ENCODE measurements at regions not wholly inside any gene's neighbourhood (a gene's known extent, or its start where the extent isn't known, plus 50 kb on each side); places are given as distances from the start of the nearest gene placed in this dataset.

DNA sequence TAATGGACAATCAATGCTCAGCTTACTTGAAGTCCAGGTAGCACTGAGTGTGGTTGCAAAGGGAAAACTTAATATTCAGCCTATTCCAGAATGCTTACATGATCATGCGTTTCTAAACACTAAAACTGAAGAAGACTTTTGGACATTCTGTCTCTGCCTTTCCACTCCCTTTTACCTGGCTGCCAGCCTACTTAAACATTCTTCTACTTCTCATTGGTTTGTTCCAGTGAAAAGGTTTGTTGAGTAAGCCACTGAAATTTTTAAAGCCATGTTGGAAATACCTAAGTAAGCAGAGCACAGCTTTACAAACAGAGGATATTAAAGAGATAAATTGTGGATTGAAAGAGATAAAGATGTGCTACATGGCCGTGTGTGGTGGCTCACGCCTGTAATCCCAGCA is 1280.8 kb upstream of the AUTS2 start (continued):
- TF ChIP-seq SIRT6 (IDR thresholded peaks at IDR 0.05; ENCODE audit: low read length), result no peak

DNA sequence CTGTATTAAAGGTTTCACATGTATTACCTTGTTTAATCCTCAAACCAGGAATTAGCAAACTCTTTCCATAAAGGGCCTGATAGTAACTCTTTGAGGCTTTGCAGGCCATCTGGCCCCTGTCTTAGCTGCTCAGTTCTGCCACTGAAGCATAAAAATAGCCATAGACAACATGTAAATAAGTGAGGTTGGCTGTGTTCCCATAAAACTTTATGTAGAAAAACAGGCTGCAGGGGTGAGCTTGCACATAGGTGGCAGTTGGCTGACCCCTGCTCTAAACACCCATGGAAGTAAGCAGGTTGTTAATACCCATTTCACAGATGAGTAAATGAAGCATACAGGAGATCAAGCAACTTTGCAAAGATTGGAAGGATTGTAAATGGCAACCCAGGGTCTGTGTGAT is 1279.2 kb upstream of the AUTS2 start:
- H4K20me1 ChIP-seq (replicated peaks in 1 of 2; ENCODE audit: control insufficient read depth in 1 of 2, insufficient read depth in 2 of 2, low read length in 2 of 2), result no peaks in the 10 kb centered on the region
- H3K4me1 ChIP-seq (replicated peaks in 1 of 4; ENCODE audit: control insufficient read depth in 3 of 4, insufficient read depth in 4 of 4, low read length in 3 of 4), result peaks cover 0 to 2% (median 0%) of the 10 kb centered on the region in 4 experiments; a peak in 1 of 7 replicates
- no peak overlapping the region for H4K5ac ChIP-seq (ENCODE audit: insufficient read length, low read depth, low read length)
- no peak for DNase-seq (ENCODE audit: low read depth in 1 of 2, low spot score in 2 of 2)
- H2BK15ac ChIP-seq (ENCODE audit: low read length), result no peak overlapping the region
- no peak overlapping the region for H3K4ac ChIP-seq (replicated peaks; ENCODE audit: insufficient read length, low read depth, low read length)
- no peak overlapping the region for H2BK5ac ChIP-seq (ENCODE audit: low read depth, low read length)
- POLR2A ChIA-PET (ENCODE audit: partially characterized antibody), result no interaction called here
- no peak overlapping the region for H3K23ac ChIP-seq (ENCODE audit: insufficient read length)
- no peak overlapping the region for H2BK12ac ChIP-seq (ENCODE audit: low read depth, low read length)
- H3K4me3 ChIP-seq (ENCODE audit: extremely low read depth in 1 of 4, insufficient read depth in 2 of 4, low read depth in 3 of 4, low read length in 4 of 4), result no peak overlapping the region
- H3K27ac ChIP-seq (ENCODE audit: low read depth, low read length), result no peak overlapping the region
- no peak overlapping the region for H3K9ac ChIP-seq (replicated peaks in 1 of 4; ENCODE audit: extremely low read depth in 1 of 4, low read depth in 3 of 4, low read length in 3 of 4)
- no peaks in the 10 kb centered on the region for H3K23me2 ChIP-seq (ENCODE audit: low read depth, low read length)
- H2AFZ ChIP-seq (ENCODE audit: low read length), result no peak overlapping the region
- no peaks in the 10 kb centered on the region for H3K79me1 ChIP-seq (ENCODE audit: low read depth, low read length)
- H2BK20ac ChIP-seq (ENCODE audit: low read length), result no peak overlapping the region
- CTCF ChIA-PET (ENCODE audit: partially characterized antibody), result no interaction called here
- H3K18ac ChIP-seq (ENCODE audit: extremely low read depth, low read length), result no peak overlapping the region
- H2BK120ac ChIP-seq (replicated peaks; ENCODE audit: low read depth, low read length), result no peak overlapping the region
- no peaks in the 10 kb centered on the region for H3K36me3 ChIP-seq (ENCODE audit: control insufficient read depth in 2 of 4, insufficient read depth in 4 of 4, low read length in 3 of 4)
- no peaks in the 10 kb centered on the region for H3K27me3 ChIP-seq (replicated peaks in 1 of 4; ENCODE audit: control insufficient read depth in 3 of 4, extremely low read depth in 1 of 4, insufficient read depth in 3 of 4, low read length in 3 of 4)
- no peak overlapping the region for H3K14ac ChIP-seq (ENCODE audit: insufficient read length)
- no peak overlapping the region for H4K8ac ChIP-seq (ENCODE audit: extremely low read depth, insufficient read depth, low read length)
- no peak overlapping the region for H3K56ac ChIP-seq (replicated peaks; ENCODE audit: insufficient read length, low read depth, low read length)
- no peak for FAIRE-seq
- peaks cover 3 to 8% of the 10 kb centered on the region in 2 experiments; a peak in 2 of 4 replicates for H3K9me3 ChIP-seq (ENCODE audit: insufficient read depth in 2 of 2, low read depth in 1 of 2, low read length in 1 of 2)
- no peak overlapping the region for H4K91ac ChIP-seq (replicated peaks; ENCODE audit: insufficient read length, low read length)
- H3K4me2 ChIP-seq (ENCODE audit: insufficient read depth in 1 of 2, low read depth in 2 of 2, low read length in 2 of 2), result no peak overlapping the region
- H3K79me2 ChIP-seq (ENCODE audit: control insufficient read depth in 1 of 2, insufficient read depth in 2 of 2, low read length in 2 of 2), result no peaks in the 10 kb centered on the region
- H2AK5ac ChIP-seq (ENCODE audit: low read depth, low read length), result no peak overlapping the region
- TF ChIP-seq SP4 (IDR thresholded peaks at IDR 0.05; ENCODE audit: low read length) (no peak), SIN3A (conservative IDR thresholded peaks at IDR 0.05 in 1 of 2, IDR thresholded peaks at IDR 0.05 in 1 of 2; ENCODE audit: low read depth in 1 of 2, low read length in 2 of 2) (no peak), ATF3 (IDR thresholded peaks at IDR 0.05; ENCODE audit: insufficient read depth, low read depth, low read length) (no peak), GTF2F1 (IDR thresholded peaks at IDR 0.05; ENCODE audit: borderline replicate concordance, low read depth, low read length) (no peak), KDM5A (IDR thresholded peaks at IDR 0.05; ENCODE audit: low read length) (no peak), EP300 (IDR thresholded peaks at IDR 0.05; ENCODE audit: borderline replicate concordance in 1 of 2, low read depth in 2 of 2, low read length in 2 of 2) (no peak), NANOG (IDR thresholded peaks at IDR 0.05; ENCODE audit: insufficient read depth, low read depth, low read length, poor library complexity, severe bottlenecking) (no peak), BRCA1 (IDR thresholded peaks at IDR 0.05; ENCODE audit: low read depth, low read length) (no peak), CBX5 (IDR thresholded peaks at IDR 0.05; ENCODE audit: low read depth, low read length) (no peak), BCL11A (IDR thresholded peaks at IDR 0.05; ENCODE audit: low read depth in 2 of 2, low read length in 2 of 2) (no peak), MAX (IDR thresholded peaks at IDR 0.05) (no peak), RNF2 (IDR thresholded peaks at IDR 0.05; ENCODE audit: borderline replicate concordance, low read depth, low read length, missing control alignments, poor library complexity, severe bottlenecking) (no peak)

Measured in H1 (cell line).